Neural cell (in vitro differentiated cells): ENCODE measurements at regions not wholly inside any gene's neighbourhood (a gene's known extent, or its start where the extent isn't known, plus 50 kb on each side); places are given as distances from the start of the nearest gene placed in this dataset.

Experiments
- H2AFZ ChIP-seq: fragments of 200-600, 300-800 bp; sonication (generic), shearing (Covaris generic); 2 replicates; pipeline ENCODE4 v1.6.0; 2014; ENCODE audit warnings: low read depth, mild to moderate bottlenecking, antibody characterized with exemption, low read length, moderate library complexity
- H3F3A ChIP-seq: fragments of 200-600 bp; shearing (Covaris generic); 2 replicates; pipeline ENCODE4 v1.6.1; 2016; ENCODE audit warnings: mild to moderate bottlenecking, moderate library complexity, mixed read lengths, antibody characterized with exemption, low read length; ENCODE audit not compliant: insufficient read depth, poor library complexity, severe bottlenecking
- H3K27ac ChIP-seq: fragments of 200-600, 300-800 bp; sonication (generic), shearing (Covaris generic); 2 replicates; pipeline ENCODE4 v1.5.1; 2014; ENCODE audit warnings: mild to moderate bottlenecking, low read length, moderate library complexity
- H3K27me3 ChIP-seq: fragments of 300-800, 200-600 bp; sonication (generic), shearing (Covaris generic); 2 replicates; pipeline ENCODE4 v1.6.0; 2014; ENCODE audit warnings: mild to moderate bottlenecking, low read depth, low read length, moderate library complexity; ENCODE audit not compliant: insufficient read depth
- H3K36me3 ChIP-seq: fragments of 300-800, 200-600 bp; sonication (generic), shearing (Covaris generic); 2 replicates; pipeline ENCODE4 v1.5.1; 2014; ENCODE audit warnings: mild to moderate bottlenecking, antibody characterized with exemption, low read length, moderate library complexity; ENCODE audit not compliant: insufficient read depth
- H3K4me2 ChIP-seq: fragments of 300-800, 200-600 bp; sonication (generic), shearing (Covaris generic); 2 replicates; pipeline ENCODE4 v1.6.0; 2014; ENCODE audit warnings: mild to moderate bottlenecking, low read length
- H3K4me3 ChIP-seq: fragments of 300-800, 200-600 bp; sonication (generic), shearing (Covaris generic); 2 replicates; pipeline ENCODE4 v1.5.1; 2014; ENCODE audit warnings: mild to moderate bottlenecking, low read length, moderate library complexity
- H3K79me2 ChIP-seq: fragments of 200-600 bp; shearing (Covaris generic); replicated peaks from 2 replicates; pipeline ENCODE4 v1.6.0; 2014; ENCODE audit warnings: mild to moderate bottlenecking, low read length, moderate library complexity; ENCODE audit not compliant: insufficient read depth
- H3K9ac ChIP-seq: fragments of 300-800, 200-600 bp; sonication (generic), shearing (Covaris generic); 2 replicates; pipeline ENCODE4 v1.6.1; 2016; ENCODE audit warnings: mild to moderate bottlenecking, low read length, mixed read lengths
- H3K9me2 ChIP-seq: fragments of 200-600 bp; shearing (Covaris generic); 2 replicates; pipeline ENCODE4 v1.6.1; 2016; ENCODE audit warnings: mild to moderate bottlenecking, low read length, mixed read lengths; ENCODE audit not compliant: insufficient read depth
- H3K9me3 ChIP-seq: fragments of 200-600, 300-800 bp; sonication (generic), shearing (Covaris generic); 2 replicates; pipeline ENCODE4 v1.6.1; 2016; ENCODE audit warnings: mild to moderate bottlenecking, mixed run types, low read length, moderate library complexity, mixed read lengths
- H4K20me1 ChIP-seq: fragments of 200-600 bp; shearing (Covaris generic); 2 replicates; pipeline ENCODE4 v1.6.1; 2016; ENCODE audit warnings: mild to moderate bottlenecking, mixed run types; ENCODE audit not compliant: insufficient read depth
- CTCF ChIP-seq: fragments of 450-650 bp; IDR thresholded peaks from 2 replicates; pipeline ENCODE4 v1.5.1; 2014; ENCODE audit warnings: antibody characterized with exemption, mild to moderate bottlenecking, moderate library complexity; ENCODE audit not compliant: poor library complexity, severe bottlenecking
- EP300 ChIP-seq: fragments of 450-650 bp; conservative IDR thresholded peaks from 2 replicates; pipeline ENCODE4 v1.6.1; 2014; ENCODE audit warnings: antibody characterized with exemption, mild to moderate bottlenecking, moderate library complexity; ENCODE audit not compliant: poor library complexity, severe bottlenecking
- EZH2 ChIP-seq: fragments of 200-600, 300-800 bp; shearing (Covaris generic), sonication (generic); IDR thresholded peaks from 2 replicates; pipeline ENCODE4 v1.6.1; 2014; ENCODE audit warnings: antibody characterized with exemption, low read length, borderline replicate concordance, mild to moderate bottlenecking; ENCODE audit not compliant: insufficient read depth, poor library complexity, severe bottlenecking
- MXI1 ChIP-seq: fragments of 450-650 bp; conservative IDR thresholded peaks from 2 replicates; pipeline ENCODE4 v1.6.1; 2014; ENCODE audit warnings: antibody characterized with exemption, mild to moderate bottlenecking; ENCODE audit not compliant: poor library complexity, severe bottlenecking
- POLR2AphosphoS5 ChIP-seq: IDR thresholded peaks from 2 replicates; pipeline ENCODE4 v1.6.1; 2012
- RAD21 ChIP-seq: fragments of 450-650 bp; conservative IDR thresholded peaks from 2 replicates; pipeline ENCODE4 v1.6.1; 2014; ENCODE audit warnings: antibody characterized with exemption, mild to moderate bottlenecking, moderate library complexity
- REST ChIP-seq: IDR thresholded peaks from 2 replicates; pipeline ENCODE4 v1.6.1; 2012; ENCODE audit warnings: borderline replicate concordance
- SMC3 ChIP-seq: fragments of 450-650 bp; conservative IDR thresholded peaks from 2 replicates; pipeline ENCODE4 v1.6.1; 2014; ENCODE audit warnings: antibody characterized with exemption, mild to moderate bottlenecking, moderate library complexity; ENCODE audit not compliant: poor library complexity
- TAF1 ChIP-seq: IDR thresholded peaks from 2 replicates; pipeline ENCODE4 v1.6.1; 2012; ENCODE audit warnings: low read depth

- Histone ChIP-seq H3K4me3 (no peak overlapping the region), H3K9me3 (no peaks in the 10 kb centered on the region), H3K27ac (no peak overlapping the region), H3F3A (no peaks in the 10 kb centered on the region), H3K9me2 (no peaks in the 10 kb centered on the region), H4K20me1 (no peaks in the 10 kb centered on the region), H3K9ac (no peak overlapping the region), H3K4me2 (no peak overlapping the region), H2AFZ (no peak overlapping the region), H3K79me2 (no peaks in the 10 kb centered on the region), H3K36me3 (no peaks in the 10 kb centered on the region), H3K27me3 (no peaks in the 10 kb centered on the region)
- TF ChIP-seq MXI1 (no peak), EZH2 (no peak), POLR2AphosphoS5 (no peak), REST (no peak), SMC3 (no peak), CTCF (no peak), RAD21 (no peak), TAF1 (no peak), EP300 (no peak)
Measured at GRCh38 chr17:72034000-72034399, 86.8 kb upstream of the SOX9 start.

GRCh38 chr17:72038427-72038826 lies 82.4 kb upstream of the SOX9 start:
- H3K9ac ChIP-seq = no peak overlapping the region
- no peak overlapping the region for H2AFZ ChIP-seq
- H3F3A ChIP-seq = no peaks in the 10 kb centered on the region
- no peak overlapping the region for H3K4me3 ChIP-seq
- H4K20me1 ChIP-seq = no peaks in the 10 kb centered on the region
- no peaks in the 10 kb centered on the region for H3K9me3 ChIP-seq
- H3K79me2 ChIP-seq = no peaks in the 10 kb centered on the region
- no peaks in the 10 kb centered on the region for H3K27me3 ChIP-seq
- H3K27ac ChIP-seq = no peak overlapping the region
- no peaks in the 10 kb centered on the region for H3K9me2 ChIP-seq
- H3K4me2 ChIP-seq = no peak overlapping the region
- no peak for TF ChIP-seq RAD21
- no peak for TF ChIP-seq REST
- TF ChIP-seq EZH2 = no peak
- TF ChIP-seq CTCF = no peak
- no peak for TF ChIP-seq POLR2AphosphoS5
- TF ChIP-seq SMC3 = no peak
- TF ChIP-seq EP300 = no peak
- no peak for TF ChIP-seq TAF1
- no peaks in the 10 kb centered on the region for H3K36me3 ChIP-seq
